NCI-H2107 treated with DMSO at 0.1 percent for 48 hours (cell line): ENCODE measurements at regions not wholly inside any gene's neighbourhood (a gene's known extent, or its start where the extent isn't known, plus 50 kb on each side); places are given as distances from the start of the nearest gene placed in this dataset.

Source experiments
- DNase-seq: peaks from one replicate; lab custom pipeline; 2025; ENCODE audit not compliant: unreplicated experiment; lab: John Stamatoyannopoulos, UW

- no peak for DNase-seq
These were observed 499.0 kb downstream of the TXNL1 start for GRCh38 chr18:56139372-56139771.

- DNase-seq, result no peak
These were observed 502.3 kb downstream of the TXNL1 start for GRCh38 chr18:56136105-56136504.

- DNase-seq, result no peak
These were observed 507.9 kb downstream of the TXNL1 start for GRCh38 chr18:56130481-56130880.

- DNase-seq, result no peak
These were observed 510.1 kb downstream of the TXNL1 start for GRCh38 chr18:56128153-56128791.

- DNase-seq, result peak; percentile 11
These were observed 510.9 kb downstream of the TXNL1 start for GRCh38 chr18:56127322-56128099.

GRCh38 chr18:56124186-56124585, 514.2 kb downstream of the TXNL1 start:
- DNase-seq, result no peak

- no peak for DNase-seq
These were observed 516.7 kb downstream of the TXNL1 start for GRCh38 chr18:56121669-56122068.

- DNase-seq, result no peak
These were observed 517.6 kb downstream of the TXNL1 start for GRCh38 chr18:56120782-56121181.

GRCh38 chr18:56119681-56120080, 518.7 kb downstream of the TXNL1 start:
- DNase-seq, result no peak

GRCh38 chr18:56118422-56118821, 520.0 kb downstream of the TXNL1 start:
- no peak for DNase-seq

GRCh38 chr18:56115071-56116015, 523.0 kb downstream of the TXNL1 start:
- DNase-seq, result no peak

- DNase-seq, result no peak
These were observed 525.0 kb upstream of the TCF4 start for GRCh38 chr18:56112984-56113383.

GRCh38 chr18:56112013-56112749, 524.2 kb upstream of the TCF4 start:
- DNase-seq, result no peak

GRCh38 chr18:56109757-56110156, 521.8 kb upstream of the TCF4 start:
- DNase-seq, result no peak

- no peak for DNase-seq
These were observed 520.7 kb upstream of the TCF4 start for GRCh38 chr18:56108478-56109367.

- DNase-seq, result peak; percentile 44
These were observed 520.0 kb upstream of the TCF4 start for GRCh38 chr18:56107821-56108477.

GRCh38 chr18:56100090-56100722, 512.2 kb upstream of the TCF4 start:
- no peak for DNase-seq

GRCh38 chr18:56097621-56098020, 509.6 kb upstream of the TCF4 start:
- peak; percentile 58 for DNase-seq

- peak; percentile 45 for DNase-seq
These were observed 508.9 kb upstream of the TCF4 start for GRCh38 chr18:56096861-56097260.
